ENCODE measurements at regions not wholly inside any gene's neighbourhood (a gene's known extent, or its start where the extent isn't known, plus 50 kb on each side); places are given as distances from the start of the nearest gene placed in this dataset. TPM values are rescaled to one million over a fixed set of nuclear protein-coding genes. Genes with fewer than 3 reads are reported as not detected.

DNA sequence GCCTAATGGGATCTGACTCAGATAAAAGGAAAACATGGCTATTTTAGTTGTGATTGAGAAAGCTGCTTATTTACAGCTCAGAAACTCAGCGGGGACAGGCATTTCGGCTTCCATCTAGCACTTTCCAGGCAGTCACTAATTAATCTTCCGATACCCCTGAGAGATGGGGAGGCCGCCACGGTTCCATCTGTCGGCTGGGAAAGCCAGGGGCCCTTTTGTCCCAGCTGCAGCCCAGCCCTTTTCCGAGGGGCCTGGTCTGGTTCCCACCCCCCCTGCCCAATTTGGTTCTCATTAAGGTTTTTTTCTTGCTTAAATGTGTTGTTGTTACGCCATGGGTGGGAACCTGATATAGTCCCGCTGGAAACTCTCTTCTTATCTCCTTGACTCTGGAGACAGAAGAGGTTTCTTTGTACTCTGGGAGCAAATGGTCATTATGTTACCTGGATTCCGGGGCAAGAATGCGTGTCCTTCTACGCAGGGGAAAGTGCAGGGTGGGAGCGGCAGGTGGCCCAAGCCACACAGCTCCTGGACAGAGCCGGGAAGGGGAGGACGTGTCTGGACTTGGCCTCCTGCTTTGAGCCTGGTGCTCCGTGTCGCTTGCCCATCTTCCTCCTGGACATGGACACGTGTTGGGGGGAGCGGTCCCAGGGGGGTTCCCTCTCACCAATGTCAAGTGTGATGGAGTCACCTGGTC is 50.9 kb upstream of the GSE1 start:
- no peak overlapping the region for H3K4me3 ChIP-seq
- peak overlapping the region in 2 of 4 donors; percentile 4 to 51 for H3K27ac ChIP-seq
- H3K27me3 ChIP-seq = no peaks in the 10 kb centered on the region
- no peaks in the 10 kb centered on the region for H3K36me3 ChIP-seq (replicated peaks in 1 of 2; ENCODE audit: insufficient read depth in 1 of 2, low read depth in 2 of 2)
- no peak for DNase-seq
- TF ChIP-seq CTCF (IDR thresholded peaks at IDR 0.05) (no peak), POLR2A (IDR thresholded peaks at IDR 0.05) (no peak)
- ATAC-seq = no peak
- H3K4me1 ChIP-seq = peaks cover 69% of the 10 kb centered on the region
- no peaks in the 10 kb centered on the region for H3K9me3 ChIP-seq
- intact Hi-C loops (cut with DNase I) = no loop called here
- WGBS, 2 donors = 70 to 78% methylated on average over 19 of the region's 19 CpGs

DNA sequence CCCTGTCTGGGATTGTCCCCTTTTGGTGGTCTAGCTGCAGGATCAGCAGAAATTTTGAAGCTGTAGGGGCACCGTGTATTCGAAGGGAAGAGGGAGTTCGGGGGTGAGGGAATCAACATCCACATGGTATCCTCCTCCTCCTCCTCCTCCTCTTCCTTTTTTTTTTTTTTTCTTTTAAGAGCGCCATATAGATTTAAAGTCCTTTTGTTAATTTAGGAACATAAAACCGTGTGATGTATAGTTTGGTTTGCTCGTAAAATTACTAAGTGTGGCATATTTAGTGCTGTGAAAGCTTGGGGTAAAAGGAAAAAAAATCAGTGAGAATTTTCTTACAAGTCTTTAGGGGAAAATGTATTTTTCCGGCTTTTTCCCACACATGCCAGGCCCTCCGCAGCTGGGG is 50.1 kb upstream of the GSE1 start:
- TF ChIP-seq POLR2A (IDR thresholded peaks at IDR 0.05) (no peak), CTCF (IDR thresholded peaks at IDR 0.05) (no peak)
- Histone ChIP-seq H3K4me3 (no peak overlapping the region), H3K27me3 (no peaks in the 10 kb centered on the region), H3K9me3 (no peaks in the 10 kb centered on the region), H3K4me1 (peaks cover 66% of the 10 kb centered on the region), H3K27ac (peak overlapping the region in 2 of 4 donors; percentile 36 to 51), H3K36me3 (replicated peaks in 1 of 2; ENCODE audit: insufficient read depth in 1 of 2, low read depth in 2 of 2) (no peaks in the 10 kb centered on the region)
- WGBS, 2 donors = 78 to 86% methylated on average over 8 of the region's 8 CpGs
- DNase-seq (no peak), ATAC-seq (no peak)
- intact Hi-C loops (cut with DNase I) = no loop called here

Small RNAs in the stretch of these regions (microRNA-seq; reads per million reads assigned to microRNA genes)
- gene MIR5093 (ENCODE audit: borderline number of aligned reads in 2 of 2, borderline replicate concordance in 2 of 2) = 0 reads per million in 2 donors

Small RNAs in the stretch of these regions (small RNA-seq; reads per million reads assigned to genes)
- gene COX6CP16 = not detected
- gene MIR5093 = not detected

All from body of pancreas (tissue), 4 donors.